Activated CD4-positive, alpha-beta T cell treated with anti-CD3 and anti-CD28 coated beads for 36 hours (primary cell): ENCODE measurements at regions not wholly inside any gene's neighbourhood (a gene's known extent, or its start where the extent isn't known, plus 50 kb on each side); places are given as distances from the start of the nearest gene placed in this dataset.
"Not testable (repeated sequence)": the region's sequence is repeated elsewhere in the genome, so short reads cannot be mapped to it uniquely, and the experiment has no call there.

ENCODE experiments used
- ATAC-seq: fragments of 200-7000 bp; cut with Tn5 transposase; one replicate; pipeline ENCODE4 v1.10.0; 2021; ENCODE audit warnings: mild to moderate bottlenecking, moderate library complexity
- CTCF ChIA-PET: fragments of 350-600 bp; sonication (Branson Sonifier 250); formaldehyde crosslinking; loops from one replicate; lab custom pipeline; 2021; ENCODE audit warnings: antibody characterized with exemption; lab: Charles Lee
- POLR2A ChIA-PET: fragments of 350-600 bp; sonication (Branson Sonifier 250); formaldehyde crosslinking; loops from one replicate; lab custom pipeline; 2021; ENCODE audit warnings: antibody characterized with exemption, inconsistent platforms; lab: Charles Lee
- DNase-seq: peaks from one replicate; pipeline ENCODE4 v3.0.0-alpha.2; 2020
- H3K27ac Mint-ChIP-seq: one replicate; pipeline ENCODE4 v1.8.0; 2021; ENCODE audit warnings: mixed read lengths
- H3K27me3 Mint-ChIP-seq: one replicate; pipeline ENCODE4 v1.8.0; 2021; ENCODE audit warnings: mixed read lengths
- H3K36me3 Mint-ChIP-seq: one replicate; pipeline ENCODE4 v1.8.0; 2021; ENCODE audit warnings: low read depth, mixed read lengths
- H3K4me1 Mint-ChIP-seq: one replicate; pipeline ENCODE4 v1.8.0; 2021; ENCODE audit warnings: mixed read lengths
- H3K4me3 Mint-ChIP-seq: one replicate; pipeline ENCODE4 v1.8.0; 2021; ENCODE audit warnings: mild to moderate bottlenecking, moderate library complexity, mixed read lengths
- H3K9me3 Mint-ChIP-seq: one replicate; pipeline ENCODE4 v1.8.0; 2021; ENCODE audit warnings: low read depth, mixed read lengths
- intact Hi-C, 2 experiments: fragments of 100-400 bp; cut with DNase I in 1 of 2; cut with micrococcal nuclease in 1 of 2; formaldehyde crosslinking; loops; one replicate each; pipeline versions ENCODE4 v1.14.2 to v1.15.1; 2022 to 2024; cut with DNase I, micrococcal nuclease

DNA sequence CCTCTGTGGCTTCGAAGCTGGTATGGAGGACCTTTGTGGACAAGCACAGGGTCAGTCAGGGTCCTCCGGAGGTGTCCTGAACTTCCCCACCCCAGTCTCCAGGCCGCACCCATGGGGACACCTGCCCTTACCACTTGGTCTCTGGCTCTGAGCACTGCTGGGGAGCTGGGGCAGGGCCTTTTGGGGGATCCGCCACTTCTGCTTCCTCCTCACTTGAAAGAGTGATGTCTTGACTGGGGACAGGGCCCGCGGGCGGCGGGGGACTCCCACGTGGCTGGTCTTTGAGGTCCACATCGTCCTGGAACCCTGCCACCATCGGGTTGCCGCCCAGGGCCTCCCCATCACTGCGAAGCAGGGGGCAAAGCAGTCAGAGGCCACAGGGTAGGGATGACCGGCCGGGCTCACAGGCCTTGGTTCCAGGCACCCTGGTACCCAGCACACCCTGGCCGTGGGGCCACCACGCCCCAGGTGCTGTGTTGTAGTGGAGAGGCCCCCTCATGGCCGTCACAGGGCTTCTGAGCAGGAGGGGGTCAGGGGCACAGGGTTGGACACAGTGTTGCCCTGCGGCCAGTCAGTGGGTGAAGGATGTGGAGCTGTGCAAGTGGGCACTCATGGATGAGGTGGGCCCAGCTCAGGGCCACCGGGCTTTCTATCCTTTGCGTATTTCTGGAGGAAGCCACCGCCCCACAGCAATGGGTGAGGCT is 256.4 kb downstream of the ANKRD30B start:
- H3K27ac Mint-ChIP-seq, DNase-seq, CTCF ChIA-PET, H3K4me1 Mint-ChIP-seq, H3K27me3 Mint-ChIP-seq, H3K4me3 Mint-ChIP-seq, intact Hi-C loops, POLR2A ChIA-PET, ATAC-seq, H3K36me3 Mint-ChIP-seq, H3K9me3 Mint-ChIP-seq: not testable (repeated sequence)

DNA sequence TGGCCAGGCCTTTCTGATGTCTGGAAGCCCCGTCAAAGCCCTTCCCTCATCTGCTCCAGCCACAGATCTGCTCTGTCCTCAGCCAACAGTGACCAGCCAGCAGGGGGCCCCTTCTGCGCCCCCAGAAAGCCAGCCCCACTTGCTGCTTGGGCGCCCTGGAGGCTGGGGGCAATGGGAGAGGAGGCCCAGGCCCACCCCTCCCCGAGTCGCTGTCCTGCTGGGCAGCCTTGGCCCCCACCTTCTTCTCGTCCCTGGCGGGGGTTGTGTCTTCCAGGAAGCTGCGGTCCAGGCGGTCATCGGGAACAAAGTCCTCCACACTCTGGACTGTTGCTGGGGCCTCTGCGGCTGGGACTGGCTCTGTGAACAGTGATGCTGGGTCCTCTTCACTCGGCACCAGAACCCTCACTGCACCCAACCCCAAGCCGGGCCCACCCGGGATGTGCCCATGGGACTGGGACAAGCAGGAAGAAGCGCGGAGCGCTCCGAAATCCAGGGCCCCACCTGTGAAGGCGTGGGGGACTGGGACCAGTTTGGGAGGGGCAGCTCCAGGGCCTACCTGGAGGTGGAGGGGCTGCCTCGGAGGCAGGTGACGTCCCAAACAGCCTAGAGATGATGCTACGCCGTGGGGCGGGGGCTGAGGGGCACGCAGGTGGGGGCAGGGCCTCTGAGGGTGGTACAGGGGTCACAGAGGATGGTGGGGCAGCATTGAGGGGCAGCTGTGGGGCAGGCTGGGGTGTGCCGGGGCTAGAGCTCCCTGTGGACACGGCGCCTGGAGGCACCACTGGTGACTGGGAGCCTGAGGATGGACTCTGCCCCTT is 257.6 kb downstream of the ANKRD30B start:
- H3K4me3 Mint-ChIP-seq, result no peak overlapping the region
- DNase-seq, result no peak
- H3K9me3 Mint-ChIP-seq, result no peaks in the 10 kb centered on the region
- H3K27ac Mint-ChIP-seq, result no peak overlapping the region
- intact Hi-C loops, result no loop called here
- no peaks in the 10 kb centered on the region for H3K4me1 Mint-ChIP-seq
- no peaks in the 10 kb centered on the region for H3K36me3 Mint-ChIP-seq
- no peaks in the 10 kb centered on the region for H3K27me3 Mint-ChIP-seq
- no peak for ATAC-seq
- ChIA-PET CTCF (no interaction called here), POLR2A (no interaction called here)

DNA sequence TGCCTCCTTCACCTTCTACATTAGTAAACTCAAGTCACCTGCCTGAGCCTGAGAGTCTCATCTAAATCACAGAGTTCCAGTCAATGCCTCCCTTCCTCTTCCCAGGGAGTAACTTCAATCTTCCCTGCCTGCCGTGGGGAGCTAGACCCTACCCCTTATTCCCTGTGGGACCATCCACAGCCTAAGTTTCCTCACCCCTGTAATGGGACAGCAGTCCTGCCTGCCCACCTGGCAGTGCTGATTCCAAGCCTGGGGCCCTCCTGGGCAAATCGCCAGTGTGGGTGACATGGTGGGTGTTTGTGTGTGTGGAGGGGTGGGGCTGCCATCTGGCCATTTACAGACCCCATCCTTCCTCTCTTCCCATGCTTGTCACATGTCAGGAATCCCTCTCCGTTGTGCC is 258.6 kb downstream of the ANKRD30B start:
- H3K27me3 Mint-ChIP-seq, H3K36me3 Mint-ChIP-seq, intact Hi-C loops, H3K27ac Mint-ChIP-seq, POLR2A ChIA-PET, CTCF ChIA-PET, ATAC-seq, DNase-seq, H3K4me1 Mint-ChIP-seq, H3K4me3 Mint-ChIP-seq, H3K9me3 Mint-ChIP-seq: not testable (repeated sequence)

DNA sequence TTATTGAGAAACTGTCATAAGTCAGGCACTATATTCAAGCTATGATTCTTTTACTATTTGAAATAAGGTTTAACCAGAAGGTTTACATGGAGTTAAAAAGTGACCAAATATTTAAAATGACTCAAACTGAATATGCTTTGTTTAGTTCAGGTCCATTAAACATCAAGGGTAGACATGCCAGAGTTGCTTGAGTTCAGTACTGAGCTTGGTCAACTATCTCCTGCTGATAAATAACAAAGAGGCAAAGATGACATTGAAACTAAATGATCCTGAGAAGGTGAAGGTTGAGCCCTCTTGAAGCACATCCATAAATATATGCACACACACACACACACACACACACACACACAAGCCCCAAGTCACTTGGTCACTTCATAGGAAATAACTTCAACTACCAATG is 278.1 kb downstream of the ANKRD30B start:
- DNase-seq, CTCF ChIA-PET, H3K4me1 Mint-ChIP-seq, POLR2A ChIA-PET, H3K27ac Mint-ChIP-seq, H3K36me3 Mint-ChIP-seq, H3K27me3 Mint-ChIP-seq, H3K4me3 Mint-ChIP-seq, H3K9me3 Mint-ChIP-seq, ATAC-seq, intact Hi-C loops: not testable (repeated sequence)

DNA sequence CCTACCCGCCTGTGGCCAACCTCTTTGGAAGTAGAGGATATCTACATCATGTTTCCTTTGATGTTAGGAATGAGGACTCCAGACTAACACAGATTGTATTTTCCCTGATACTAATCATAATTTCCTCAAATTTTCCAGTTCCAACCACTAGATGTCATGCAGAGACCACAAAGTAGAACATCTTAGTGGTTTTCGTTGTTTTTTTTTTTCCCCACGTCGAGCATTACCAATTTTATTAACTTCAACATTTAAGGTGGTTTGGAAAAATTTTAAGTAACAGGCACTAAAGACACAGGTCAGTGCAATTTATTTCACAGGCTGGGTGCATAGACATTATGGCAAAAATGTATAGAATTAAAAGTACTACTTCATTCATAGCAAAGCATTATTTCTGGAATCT is 280.1 kb downstream of the ANKRD30B start:
- H3K36me3 Mint-ChIP-seq, H3K4me3 Mint-ChIP-seq, H3K4me1 Mint-ChIP-seq, DNase-seq, ATAC-seq, H3K27ac Mint-ChIP-seq, CTCF ChIA-PET, intact Hi-C loops, H3K27me3 Mint-ChIP-seq, H3K9me3 Mint-ChIP-seq, POLR2A ChIA-PET: not testable (repeated sequence)

DNA sequence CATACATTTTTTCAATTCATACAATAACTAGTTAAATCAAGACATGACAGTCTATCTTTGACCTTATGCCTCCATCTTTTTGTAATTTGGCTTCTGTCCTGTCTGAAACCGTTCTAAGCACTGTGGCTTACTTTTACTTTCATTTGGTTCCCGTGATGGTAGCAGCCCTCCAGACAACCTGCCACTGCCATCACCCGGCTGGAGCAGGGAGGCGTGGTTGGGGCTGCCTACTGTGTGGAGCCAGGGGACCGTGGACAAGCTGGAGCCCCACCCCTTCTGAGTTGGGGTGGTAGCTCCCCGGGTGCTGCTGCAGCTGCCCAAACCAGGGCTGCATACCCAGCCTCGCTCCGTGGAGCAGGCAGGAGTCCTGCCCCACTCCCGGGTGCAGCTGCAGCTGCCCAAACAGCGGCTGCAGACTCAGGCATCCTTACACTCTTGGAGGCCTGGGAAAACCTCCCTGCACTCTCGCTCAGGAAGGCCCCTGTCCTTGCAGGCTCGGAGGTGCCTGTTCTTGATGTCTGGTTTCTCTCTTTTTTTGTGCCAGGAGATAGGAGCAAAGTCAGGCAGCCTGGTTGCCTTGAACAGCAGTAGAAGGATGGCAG is 312.4 kb downstream of the ANKRD30B start:
- intact Hi-C loops, H3K27me3 Mint-ChIP-seq, DNase-seq, CTCF ChIA-PET, POLR2A ChIA-PET, H3K36me3 Mint-ChIP-seq, H3K9me3 Mint-ChIP-seq, H3K27ac Mint-ChIP-seq, ATAC-seq, H3K4me1 Mint-ChIP-seq, H3K4me3 Mint-ChIP-seq: not testable (repeated sequence)

DNA sequence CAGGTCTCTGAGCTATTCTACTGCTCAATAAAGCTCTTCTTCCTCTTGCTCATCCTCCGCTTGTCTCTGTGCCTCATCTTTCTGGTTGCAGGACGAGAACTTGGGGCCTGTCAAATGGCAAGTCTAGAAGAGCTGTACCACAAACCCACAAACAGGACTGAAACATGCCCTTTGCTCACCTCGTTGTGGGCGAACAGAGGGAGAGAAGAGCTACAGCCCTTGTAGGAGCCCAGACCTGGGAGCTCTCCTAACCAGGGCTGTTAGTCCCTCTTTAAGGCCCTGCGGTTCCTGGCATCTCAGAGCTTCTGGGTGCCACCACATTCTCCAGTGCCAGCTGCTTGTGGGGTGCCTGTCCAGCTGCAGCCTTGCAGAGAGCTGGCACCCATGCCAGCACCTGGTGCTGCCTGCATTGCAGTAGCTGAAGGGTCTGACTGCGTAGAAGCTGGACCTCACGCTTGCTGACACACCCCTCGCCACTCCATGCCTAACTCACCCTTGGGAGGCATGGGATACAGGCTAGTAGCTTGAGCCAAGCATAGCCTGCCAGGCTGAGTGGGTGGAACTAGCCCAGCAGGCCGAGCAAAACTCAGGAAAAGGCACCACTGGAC is 313.4 kb downstream of the ANKRD30B start:
- DNase-seq, H3K9me3 Mint-ChIP-seq, H3K4me1 Mint-ChIP-seq, POLR2A ChIA-PET, H3K4me3 Mint-ChIP-seq, CTCF ChIA-PET, H3K36me3 Mint-ChIP-seq, H3K27me3 Mint-ChIP-seq, ATAC-seq, intact Hi-C loops, H3K27ac Mint-ChIP-seq: not testable (repeated sequence)

DNA sequence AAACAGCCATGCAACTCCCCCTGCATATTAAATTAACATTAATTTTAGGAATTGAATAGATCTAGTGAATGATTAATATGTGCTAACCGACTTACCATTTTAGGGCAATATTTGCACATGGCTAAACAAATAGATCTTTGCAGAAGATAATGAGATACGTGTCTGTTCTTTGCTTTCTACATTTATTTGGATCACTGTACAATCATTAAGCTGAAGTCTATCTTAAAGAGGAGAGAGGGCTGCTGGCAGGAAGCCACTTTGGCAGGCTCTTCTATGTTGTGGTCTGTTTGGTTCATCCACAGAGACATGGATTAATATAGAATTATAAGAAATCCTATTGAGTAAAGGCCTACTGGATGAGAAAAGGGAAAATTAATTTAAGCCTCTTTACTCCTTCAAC is 318.5 kb downstream of the ANKRD30B start:
- H3K4me1 Mint-ChIP-seq, H3K27me3 Mint-ChIP-seq, ATAC-seq, POLR2A ChIA-PET, H3K4me3 Mint-ChIP-seq, H3K9me3 Mint-ChIP-seq, H3K36me3 Mint-ChIP-seq, CTCF ChIA-PET, DNase-seq, H3K27ac Mint-ChIP-seq, intact Hi-C loops: not testable (repeated sequence)

DNA sequence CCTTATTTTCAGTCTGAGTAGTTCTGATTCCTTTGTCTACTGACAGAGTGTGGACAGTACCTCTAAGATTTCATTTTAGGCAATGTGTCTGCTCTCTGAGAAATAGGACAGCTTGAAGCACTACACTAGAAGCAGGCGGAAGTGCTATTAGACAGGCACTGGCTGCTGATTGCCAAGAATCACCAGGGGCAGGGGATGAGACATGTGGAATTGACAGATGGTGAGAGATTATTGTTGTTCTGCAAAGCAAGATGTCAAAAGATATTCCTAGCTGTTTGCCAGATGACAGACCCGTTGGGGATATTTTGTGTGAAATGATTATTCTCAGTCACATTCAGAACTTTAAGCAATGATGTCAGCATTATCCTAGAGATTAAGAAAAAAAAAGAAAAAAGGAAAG is 323.3 kb downstream of the ANKRD30B start:
- H3K9me3 Mint-ChIP-seq, ATAC-seq, DNase-seq, POLR2A ChIA-PET, H3K36me3 Mint-ChIP-seq, H3K4me3 Mint-ChIP-seq, H3K27ac Mint-ChIP-seq, H3K4me1 Mint-ChIP-seq, CTCF ChIA-PET, H3K27me3 Mint-ChIP-seq, intact Hi-C loops: not testable (repeated sequence)
